ENCODE measurements at regions not wholly inside any gene's neighbourhood (a gene's known extent, or its start where the extent isn't known, plus 50 kb on each side); places are given as distances from the start of the nearest gene placed in this dataset.

- no peak for TF ChIP-seq CTCF (IDR thresholded peaks at IDR 0.05; ENCODE audit: insufficient read depth, low read length)
- TF ChIP-seq SPI1 (IDR thresholded peaks at IDR 0.05; ENCODE audit: borderline replicate concordance, low read depth), result no peak
- TF ChIP-seq REST (IDR thresholded peaks at IDR 0.05; ENCODE audit: insufficient replicate concordance, low read depth), result no peak
- no peak for TF ChIP-seq POLR2AphosphoS5 (IDR thresholded peaks at IDR 0.05; ENCODE audit: low read depth)
Measured at GRCh38 chr2:238509151-238509835, 82.6 kb downstream of the ASB1 start.

Measured in HL-60 (cell line).